GM18508 (cell line): ENCODE measurements at regions not wholly inside any gene's neighbourhood (a gene's known extent, or its start where the extent isn't known, plus 50 kb on each side); places are given as distances from the start of the nearest gene placed in this dataset.

ENCODE experiments used
- ATAC-seq: cut with Tn5 transposase; IDR thresholded peaks from one replicate; pipeline ENCODE4 v1.9.1; 2021; ENCODE audit warnings: moderate number of reproducible peaks; ENCODE audit not compliant: insufficient read depth, unreplicated experiment

DNA sequence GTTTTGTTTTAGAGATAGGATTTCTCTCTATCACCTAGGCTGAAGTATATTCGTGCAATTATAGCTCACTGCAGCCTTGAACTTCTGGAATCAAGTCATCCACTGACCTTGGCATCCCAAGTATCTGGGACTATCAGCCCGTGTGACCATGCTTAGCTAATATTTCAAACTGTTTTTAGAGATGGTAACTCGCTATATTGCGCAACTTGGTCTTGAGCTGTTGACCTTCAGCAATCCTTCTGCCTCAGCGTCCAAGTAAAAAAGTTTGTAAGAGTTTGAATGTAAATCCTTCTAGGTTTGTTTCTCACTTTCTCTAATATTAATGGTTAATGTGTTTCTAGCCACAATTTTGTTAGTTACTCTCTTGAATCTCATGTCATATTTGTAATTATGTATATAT is 1243.5 kb upstream of the CADM2 start:
- no peak for ATAC-seq

DNA sequence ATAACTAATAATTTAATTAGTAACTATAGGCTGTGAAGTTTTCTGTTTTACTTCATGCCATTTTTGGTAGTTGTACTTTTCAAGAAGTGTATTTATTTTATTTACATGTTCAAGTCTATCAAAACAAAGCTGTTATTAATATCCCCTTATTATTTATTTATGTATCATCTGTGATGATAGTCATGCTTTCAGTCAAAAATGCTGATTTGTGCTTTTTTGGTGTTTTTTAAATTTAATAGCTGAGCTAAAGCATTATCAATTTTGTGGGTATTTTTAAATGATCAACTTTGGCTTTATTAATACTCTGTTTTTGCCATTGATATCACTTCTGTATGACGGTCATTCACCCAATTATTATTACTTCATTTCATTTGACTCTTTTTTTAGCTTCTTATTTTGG is 1229.2 kb upstream of the CADM2 start:
- no peak for ATAC-seq

DNA sequence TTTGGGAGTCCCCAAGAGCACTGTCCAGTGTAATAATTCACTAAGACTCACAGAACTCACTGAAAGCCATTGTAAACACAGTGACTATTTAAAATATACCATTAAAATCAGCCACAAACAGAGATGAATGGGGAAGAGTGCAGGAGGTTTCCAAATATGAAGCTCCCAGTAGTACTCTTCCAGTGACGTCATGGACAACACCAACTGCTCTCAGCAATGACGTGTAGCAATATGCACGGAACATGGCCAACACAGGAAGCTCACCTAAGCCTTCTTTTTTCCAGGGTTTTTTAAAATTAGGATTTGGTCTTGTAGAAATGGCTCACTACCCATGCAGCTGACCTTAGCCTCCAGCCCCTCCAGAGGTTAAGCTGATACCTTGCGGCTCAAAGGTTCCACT is 1224.1 kb upstream of the CADM2 start:
- no peak for ATAC-seq

DNA sequence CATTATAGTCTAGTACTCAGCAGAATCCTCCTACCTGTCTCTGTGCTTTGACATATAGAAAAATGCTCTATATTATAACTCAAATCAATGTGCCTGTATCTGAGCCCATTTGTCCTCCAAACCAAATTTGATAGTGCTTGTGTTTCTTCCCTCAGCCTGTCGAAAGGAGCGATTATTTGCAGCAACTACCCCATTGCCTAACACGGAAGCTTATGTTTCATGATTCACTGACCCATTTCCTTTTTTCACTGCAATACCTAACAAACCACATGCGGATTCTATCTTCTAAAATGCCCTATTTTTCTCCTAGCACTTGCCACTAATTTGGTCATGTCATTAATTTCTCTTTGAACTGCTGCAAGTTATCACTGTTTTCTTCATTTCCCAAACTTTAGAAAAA is 1220.6 kb upstream of the CADM2 start:
- no peak for ATAC-seq

DNA sequence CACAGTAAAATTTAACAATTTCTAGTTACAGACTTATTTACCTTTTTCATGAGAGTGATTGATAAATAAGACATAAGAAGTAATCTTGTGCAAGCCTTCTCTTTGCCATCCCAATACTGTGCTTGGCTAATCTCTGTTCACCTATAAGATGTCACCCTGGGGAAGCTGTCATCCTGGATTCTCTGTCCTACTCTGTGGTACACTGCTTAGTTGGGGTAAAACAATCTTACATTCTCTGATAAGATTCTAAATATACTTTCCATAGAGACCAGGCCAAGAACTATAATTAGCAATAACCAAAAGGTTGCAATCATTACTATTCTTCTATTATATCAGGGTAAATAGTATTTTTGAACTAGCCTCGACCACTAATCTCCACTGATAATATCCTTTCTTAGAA is 1218.3 kb upstream of the CADM2 start:
- no peak for ATAC-seq

DNA sequence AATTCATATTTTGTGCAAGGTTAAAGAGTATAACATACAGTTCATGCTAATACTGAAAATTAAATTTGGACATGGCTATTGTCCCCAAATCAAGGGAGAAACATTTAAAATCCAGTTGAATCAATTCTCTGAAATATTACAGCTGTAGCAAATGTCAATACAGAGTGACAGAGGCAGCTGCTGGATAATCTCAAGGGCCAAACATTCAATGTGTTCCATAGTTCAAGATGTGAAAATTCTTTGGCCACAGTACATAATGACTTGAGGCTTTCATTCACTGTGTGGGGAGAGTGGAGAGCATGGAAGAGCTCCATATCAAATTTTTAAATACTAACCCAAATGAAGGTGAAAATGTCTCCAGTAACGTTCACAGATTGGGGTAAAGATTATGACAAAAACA is 1192.8 kb upstream of the CADM2 start:
- no peak for ATAC-seq

DNA sequence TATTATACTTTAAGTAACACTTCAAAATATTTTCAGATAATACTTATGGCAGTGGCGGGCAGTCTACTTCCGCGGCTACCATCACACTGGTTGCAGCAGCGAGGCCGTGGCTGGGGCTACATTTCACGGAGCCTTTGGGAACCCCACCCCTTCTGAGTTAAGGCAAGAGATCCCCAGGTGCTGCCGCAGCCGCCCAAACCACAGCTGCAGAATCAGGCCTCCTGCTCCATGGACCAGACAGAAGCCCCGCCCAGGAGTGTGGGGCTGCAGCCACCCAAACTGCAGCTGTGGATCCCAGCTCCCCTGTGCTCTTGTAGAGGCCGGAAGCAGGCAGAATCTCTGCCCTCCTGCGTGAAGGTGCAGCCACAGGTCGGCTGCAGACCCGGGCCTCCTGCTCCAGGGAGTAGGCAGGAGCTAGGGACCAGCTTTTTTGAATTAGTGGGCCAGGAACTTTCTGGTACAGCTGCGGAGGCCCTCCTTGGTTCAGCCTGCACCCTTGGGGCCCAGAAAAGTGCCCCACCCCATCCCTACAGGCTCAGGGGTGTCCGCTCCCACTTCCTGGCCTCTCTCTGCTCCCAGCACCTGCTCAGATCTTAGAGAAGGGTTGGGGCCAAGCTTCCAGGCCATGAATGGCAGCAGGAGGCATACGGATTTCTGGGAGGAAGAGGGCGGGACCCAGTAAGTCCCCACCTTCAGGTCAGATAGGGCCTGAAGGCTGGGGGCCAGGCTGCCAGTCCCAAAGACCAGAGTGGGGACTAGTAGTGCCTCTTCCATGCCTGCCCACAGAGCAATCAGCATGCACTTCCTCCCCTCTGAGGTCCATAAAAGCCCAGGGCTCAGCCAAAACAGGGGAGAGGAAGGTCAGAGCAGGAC is 1188.8 kb upstream of the CADM2 start:
- no peak for ATAC-seq

DNA sequence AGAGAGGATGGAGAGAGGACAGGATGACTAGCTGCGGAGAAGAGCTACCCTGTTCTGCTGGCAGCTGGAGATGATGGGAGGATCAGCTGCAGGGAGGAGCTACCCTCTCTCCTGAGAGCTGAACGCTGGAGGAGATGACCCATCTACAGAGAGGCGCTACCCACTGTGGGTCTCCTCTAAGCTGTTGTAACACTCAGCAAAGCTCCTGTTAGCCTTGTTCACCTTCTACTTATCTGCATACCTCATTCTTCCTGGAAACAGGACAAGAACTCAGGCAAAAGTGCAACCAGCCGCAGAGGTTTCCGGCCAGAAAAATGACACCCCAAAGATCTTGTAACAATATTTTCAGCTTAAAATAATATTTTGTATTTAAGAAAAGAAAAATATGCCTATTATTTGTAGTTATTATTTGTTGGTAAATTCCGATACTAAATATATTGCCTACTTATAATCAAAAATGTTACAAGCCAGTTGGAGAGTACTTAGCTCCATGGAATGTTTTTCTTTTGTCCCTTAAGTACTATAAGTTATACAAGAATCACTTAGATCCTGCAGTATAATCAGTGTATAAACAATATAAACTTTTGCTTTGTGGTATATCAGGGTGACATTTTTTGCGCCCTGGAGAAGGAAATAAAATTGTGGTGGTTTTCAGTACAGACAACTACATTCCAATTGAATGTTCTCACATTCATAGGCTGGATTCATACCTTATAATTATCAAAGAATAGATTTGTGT is 1188.0 kb upstream of the CADM2 start:
- ATAC-seq = no peak

DNA sequence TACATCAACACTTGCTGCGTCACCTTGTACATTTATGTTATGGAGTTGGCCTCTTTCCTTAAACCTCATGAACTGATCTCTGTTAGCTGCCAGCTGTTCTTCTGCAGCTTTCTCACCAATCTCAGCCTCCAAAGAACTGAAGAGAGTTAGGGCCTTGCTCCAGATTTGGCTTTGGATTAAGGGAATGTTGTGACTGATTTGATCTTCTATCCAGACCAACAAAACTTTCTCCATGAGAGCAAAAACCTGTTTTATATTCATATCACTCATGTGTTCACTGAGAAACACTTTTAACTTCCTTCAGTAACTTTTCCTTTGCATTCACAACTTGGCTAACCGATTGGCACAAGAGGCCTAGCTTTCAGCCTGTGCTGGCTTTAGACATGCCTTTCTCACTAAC is 1156.0 kb upstream of the CADM2 start:
- no peak for ATAC-seq

DNA sequence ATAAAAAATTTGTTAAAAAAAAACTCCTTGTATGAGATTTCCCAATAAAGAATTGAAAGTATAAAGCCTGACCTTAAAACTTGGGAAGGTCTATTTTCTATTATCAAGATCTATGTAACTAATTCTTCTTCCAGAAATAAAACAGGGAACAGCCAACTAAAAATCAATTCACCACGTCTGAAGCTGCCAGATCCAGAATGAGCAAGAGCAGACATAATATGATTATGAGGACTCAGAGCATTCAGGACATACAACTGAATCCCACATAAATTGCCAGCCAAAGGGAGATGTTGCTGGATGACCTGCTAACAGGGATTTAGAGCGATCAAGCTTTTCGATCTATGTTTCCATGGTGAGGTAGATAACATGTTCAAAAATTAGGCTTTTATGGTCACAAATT is 1151.3 kb upstream of the CADM2 start:
- ATAC-seq = no peak

DNA sequence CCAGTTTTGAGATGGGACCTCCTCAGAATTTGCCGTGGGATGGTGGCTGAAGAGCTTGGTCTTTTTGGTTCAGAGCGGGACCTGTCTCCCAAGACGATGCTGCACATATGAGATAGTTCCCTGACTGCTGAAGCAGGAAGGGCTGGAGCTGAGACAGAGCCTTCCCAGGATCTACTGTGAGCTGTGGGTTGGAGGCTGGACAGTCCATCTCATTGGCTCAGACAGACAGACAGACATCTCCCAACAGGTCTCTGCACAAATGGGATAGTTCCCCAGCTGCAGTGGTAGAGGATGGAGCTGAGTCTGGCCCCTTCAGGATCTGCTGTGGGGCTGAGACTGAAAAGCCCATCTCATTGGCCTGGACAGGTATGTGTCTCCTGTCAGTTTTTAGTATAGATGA is 1145.6 kb upstream of the CADM2 start:
- no peak for ATAC-seq

DNA sequence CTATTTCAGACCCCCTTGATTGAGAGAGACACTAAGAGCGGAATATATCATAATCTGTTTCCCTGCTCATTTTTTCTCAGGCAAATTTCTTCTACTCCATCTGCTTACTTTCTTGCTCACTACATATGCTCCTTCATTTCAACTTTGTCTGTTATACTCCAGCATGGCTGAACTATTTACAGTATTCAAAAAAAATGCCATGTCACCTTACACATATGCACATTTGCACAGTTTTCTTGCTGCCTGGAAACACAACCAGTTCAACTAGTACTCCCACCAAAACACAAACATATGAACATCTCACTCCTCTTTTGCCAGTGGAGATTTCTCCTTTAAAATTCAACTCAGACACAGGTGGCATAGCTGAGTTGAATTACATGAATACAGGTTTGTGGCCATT is 1142.1 kb upstream of the CADM2 start:
- ATAC-seq = no peak

DNA sequence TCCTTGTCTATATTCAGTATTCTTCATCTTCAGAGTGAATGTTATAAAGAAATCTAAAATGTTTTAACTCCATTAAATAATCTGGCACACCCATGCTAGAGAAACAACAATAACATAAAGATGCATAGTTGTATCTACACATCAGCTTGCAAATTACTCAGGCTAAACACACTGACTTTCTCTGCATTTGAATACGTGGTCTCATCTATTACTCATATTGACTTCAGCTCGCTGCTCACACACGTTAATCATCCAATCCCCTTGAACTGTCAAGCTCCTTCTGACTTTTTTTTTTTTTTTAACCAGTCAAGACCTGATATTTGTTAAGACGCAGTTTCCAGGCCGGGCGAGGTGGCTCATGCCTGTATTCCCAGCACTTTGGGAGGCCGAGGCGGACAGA is 1137.3 kb upstream of the CADM2 start:
- ATAC-seq = no peak

DNA sequence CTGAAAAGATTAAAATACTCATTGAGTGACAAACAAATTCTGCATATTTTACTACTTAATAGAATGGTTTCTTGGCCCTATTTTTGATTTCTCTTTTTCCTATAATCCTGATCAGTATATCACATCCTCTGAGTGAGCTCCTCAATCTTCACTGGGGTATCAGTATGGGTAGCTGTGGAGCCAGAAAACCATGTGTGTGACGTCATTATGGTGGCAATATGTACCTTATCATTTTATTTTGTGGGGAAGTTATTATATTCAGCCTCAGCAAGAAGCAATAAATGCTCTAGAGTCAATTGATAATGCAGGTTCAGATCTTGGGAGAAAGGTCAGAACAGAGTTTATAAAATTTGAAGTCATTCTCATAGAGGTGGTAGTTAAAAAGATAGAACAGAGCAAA is 1135.7 kb upstream of the CADM2 start:
- no peak for ATAC-seq

DNA sequence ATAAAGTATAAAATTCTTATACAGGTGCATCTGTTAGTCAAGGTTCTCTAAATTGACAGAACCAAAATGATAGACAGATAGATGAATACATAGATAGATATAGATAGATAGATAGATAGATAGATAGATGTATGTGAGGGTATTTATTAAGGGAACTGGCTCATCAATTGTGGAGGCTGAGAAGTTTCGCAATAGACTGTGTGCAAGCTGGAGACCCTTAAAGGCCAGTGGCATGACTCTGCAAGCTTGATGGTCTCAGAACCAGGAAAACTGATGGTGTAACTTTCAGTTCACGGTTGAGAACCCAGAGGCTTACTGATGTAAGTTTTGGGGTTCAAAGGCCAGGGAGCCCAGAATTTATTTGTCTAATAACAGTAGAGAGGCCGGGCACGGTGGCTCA is 1123.7 kb upstream of the CADM2 start:
- ATAC-seq = no peak

DNA sequence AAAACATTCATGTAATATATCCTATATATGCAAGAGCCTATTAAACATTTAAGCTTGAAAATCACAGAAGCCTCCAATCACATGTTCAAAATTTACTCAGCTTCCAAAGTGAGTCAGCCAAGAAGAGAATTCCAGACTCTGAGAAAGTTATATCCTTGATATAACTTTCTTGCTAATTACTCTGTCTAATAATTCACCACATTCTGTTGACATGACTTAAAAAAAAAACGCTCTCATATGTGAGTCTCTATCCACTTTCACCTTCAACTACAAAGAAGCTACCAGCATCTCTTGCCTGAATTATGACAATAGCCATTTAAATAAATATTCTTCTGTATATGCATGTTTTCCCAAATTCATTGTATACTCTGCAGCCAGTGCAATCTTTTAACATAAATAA is 1116.3 kb upstream of the CADM2 start:
- no peak for ATAC-seq

DNA sequence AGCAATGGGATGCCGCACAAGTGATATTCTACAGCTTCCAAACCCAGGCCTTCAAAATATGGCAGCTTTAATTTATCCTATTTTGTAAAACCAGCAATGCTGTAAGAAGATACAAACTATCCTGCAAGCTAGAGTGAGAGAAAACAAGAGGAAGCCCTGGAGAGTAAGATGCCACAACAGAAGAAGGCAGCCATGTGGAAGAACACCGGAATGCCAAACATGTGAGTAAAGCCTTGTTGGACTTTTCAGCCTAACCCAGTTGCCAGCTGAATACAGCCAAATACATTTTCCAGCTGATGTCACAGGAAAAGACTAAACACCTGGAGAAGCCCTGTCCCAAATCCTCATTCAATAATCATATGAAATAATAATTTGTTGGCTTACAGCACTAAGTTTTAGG is 1115.1 kb upstream of the CADM2 start:
- ATAC-seq = no peak

DNA sequence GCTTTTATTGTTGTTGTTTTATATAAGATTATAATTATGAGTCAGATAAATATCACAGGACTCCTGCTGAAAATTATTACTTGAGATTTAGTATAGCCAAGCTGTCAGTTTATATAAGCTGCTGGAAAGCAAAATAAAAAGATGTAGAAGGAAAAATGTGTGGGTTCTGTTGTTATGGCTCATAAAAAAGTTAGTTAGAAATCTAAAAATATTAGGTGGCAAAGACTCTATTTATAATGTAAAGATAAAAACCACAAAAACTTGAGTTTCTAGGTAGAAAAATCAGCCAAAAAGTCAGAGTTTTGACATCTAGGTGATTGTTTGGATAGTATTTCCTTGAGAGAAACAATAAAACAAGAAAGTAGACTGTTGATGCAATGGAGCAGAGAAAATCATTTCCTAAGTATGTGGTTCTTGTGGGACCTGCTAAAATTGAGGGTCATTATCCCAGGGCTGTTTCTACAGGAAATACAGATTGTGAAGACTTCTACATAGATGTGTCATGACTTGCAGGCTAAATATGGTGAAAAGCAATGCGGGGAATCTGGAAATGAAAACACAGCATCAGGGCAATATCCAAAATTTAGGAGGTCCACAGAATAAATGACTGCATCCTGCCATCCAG is 1109.6 kb upstream of the CADM2 start:
- ATAC-seq = no peak

DNA sequence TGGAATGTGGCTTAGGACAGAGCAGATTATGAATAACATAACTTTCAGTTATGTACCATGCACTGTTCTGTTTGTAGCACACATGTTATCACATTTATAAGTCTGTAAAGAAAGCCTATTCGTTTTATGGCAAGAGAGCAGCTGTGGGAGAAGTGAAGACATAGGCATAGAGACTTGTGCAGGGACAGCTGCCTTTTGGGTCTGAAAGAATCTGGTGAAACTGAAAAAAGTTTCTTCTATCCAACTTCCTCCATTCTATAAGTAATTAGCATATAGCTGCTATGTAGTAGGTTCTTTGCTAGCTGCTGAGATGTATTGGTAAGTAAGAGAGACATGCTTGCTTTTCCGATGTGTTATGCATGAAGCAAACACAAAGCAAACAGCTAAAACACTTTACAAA is 1095.4 kb upstream of the CADM2 start:
- ATAC-seq = no peak

DNA sequence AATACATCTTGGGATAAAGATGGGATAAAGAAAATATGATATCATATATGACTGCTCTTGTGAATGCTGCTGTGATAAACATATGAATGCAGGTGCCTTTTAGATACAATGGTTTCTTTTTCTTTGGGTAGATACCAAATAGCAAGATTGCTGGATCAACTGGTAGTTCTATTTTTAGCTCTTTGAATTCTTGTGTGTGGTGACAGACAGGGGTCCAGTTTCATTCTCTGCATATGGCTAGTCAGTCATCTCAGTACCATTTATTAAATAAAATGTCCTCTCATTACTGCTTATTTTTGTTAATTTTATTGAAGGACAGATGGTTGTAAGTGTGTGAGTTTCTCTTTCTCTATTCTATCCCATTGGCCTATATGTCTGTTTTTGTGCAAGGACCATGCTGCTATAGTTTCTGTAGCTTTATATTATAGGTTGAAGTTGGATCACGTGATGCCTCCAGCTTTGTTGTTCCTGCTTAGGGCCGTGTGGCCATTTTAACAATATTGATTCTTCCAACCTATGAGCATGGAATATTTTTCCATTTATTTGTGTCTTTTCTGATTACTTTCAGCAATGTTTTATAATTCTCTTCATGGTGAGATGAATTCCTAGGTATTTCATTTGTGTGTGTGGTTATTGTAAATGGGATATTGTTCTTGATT is 1089.8 kb upstream of the CADM2 start:
- ATAC-seq = no peak

DNA sequence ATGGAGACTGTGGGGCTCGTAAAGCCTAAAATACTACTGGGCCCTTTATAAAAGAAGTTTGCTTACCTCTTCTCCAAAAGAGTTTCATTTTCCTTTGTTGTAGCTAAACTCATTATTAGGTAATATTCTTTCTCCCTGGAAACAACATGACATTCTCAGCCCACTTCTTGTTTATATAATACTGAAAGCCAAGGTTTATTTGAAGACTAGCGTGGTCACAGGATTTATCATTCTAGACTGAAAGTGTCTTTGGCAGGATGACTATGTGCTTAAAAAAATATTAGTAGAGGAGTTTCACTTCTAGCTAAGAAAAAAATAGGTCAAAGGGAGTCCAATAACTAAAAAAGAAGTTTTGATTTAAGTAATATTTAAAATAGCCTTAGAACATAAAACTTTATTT is 1085.2 kb upstream of the CADM2 start:
- no peak for ATAC-seq
